Astrocyte (in vitro differentiated cells and primary cell): ENCODE measurements at regions not wholly inside any gene's neighbourhood (a gene's known extent, or its start where the extent isn't known, plus 50 kb on each side); places are given as distances from the start of the nearest gene placed in this dataset.

Experiments
- EZH2 ChIP-seq: IDR thresholded peaks from 2 replicates; pipeline ENCODE4 v1.6.1; 2012; ENCODE audit warnings: mild to moderate bottlenecking, low read length, inconsistent platforms; ENCODE audit not compliant: insufficient read depth
- TF ChIP-seq, protein P1 (sequence below): IDR thresholded peaks from 2 replicates; pipeline ENCODE4 v1.5.1; 2011; ENCODE audit warnings: low read depth, mild to moderate bottlenecking, inconsistent platforms, low read length, moderate library complexity; ENCODE audit not compliant: insufficient read depth

GRCh38 chr12:88681271-88681670 lies 101.0 kb upstream of the KITLG start:
- TF ChIP-seq, protein P1, sequence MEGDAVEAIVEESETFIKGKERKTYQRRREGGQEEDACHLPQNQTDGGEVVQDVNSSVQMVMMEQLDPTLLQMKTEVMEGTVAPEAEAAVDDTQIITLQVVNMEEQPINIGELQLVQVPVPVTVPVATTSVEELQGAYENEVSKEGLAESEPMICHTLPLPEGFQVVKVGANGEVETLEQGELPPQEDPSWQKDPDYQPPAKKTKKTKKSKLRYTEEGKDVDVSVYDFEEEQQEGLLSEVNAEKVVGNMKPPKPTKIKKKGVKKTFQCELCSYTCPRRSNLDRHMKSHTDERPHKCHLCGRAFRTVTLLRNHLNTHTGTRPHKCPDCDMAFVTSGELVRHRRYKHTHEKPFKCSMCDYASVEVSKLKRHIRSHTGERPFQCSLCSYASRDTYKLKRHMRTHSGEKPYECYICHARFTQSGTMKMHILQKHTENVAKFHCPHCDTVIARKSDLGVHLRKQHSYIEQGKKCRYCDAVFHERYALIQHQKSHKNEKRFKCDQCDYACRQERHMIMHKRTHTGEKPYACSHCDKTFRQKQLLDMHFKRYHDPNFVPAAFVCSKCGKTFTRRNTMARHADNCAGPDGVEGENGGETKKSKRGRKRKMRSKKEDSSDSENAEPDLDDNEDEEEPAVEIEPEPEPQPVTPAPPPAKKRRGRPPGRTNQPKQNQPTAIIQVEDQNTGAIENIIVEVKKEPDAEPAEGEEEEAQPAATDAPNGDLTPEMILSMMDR, result no peak
- TF ChIP-seq EZH2, result no peak
